Hepatocyte (in vitro differentiated cells): ENCODE measurements at regions not wholly inside any gene's neighbourhood (a gene's known extent, or its start where the extent isn't known, plus 50 kb on each side); places are given as distances from the start of the nearest gene placed in this dataset.

ENCODE experiments used
- DNase-seq: peaks from one replicate; pipeline ENCODE4 v3.0.0-alpha.2; 2016; ENCODE audit warnings: low spot score
- H2AFZ ChIP-seq: fragments of 200-600 bp; sonication (generic); 2 replicates; pipeline ENCODE4 v1.6.0; 2016; ENCODE audit warnings: antibody characterized with exemption, mild to moderate bottlenecking
- H3K27ac ChIP-seq: fragments of 200-600 bp; sonication (generic); 2 replicates; pipeline ENCODE4 v1.5.1; 2016; ENCODE audit warnings: mild to moderate bottlenecking
- H3K27me3 ChIP-seq: fragments of 200-600 bp; sonication (generic); 2 replicates; pipeline ENCODE4 v1.6.1; 2016
- H3K36me3 ChIP-seq: fragments of 200-600 bp; sonication (generic); replicated peaks from 2 replicates; pipeline ENCODE4 v1.5.1; 2016; ENCODE audit warnings: low read depth; ENCODE audit not compliant: insufficient read depth
- H3K4me1 ChIP-seq: fragments of 200-600 bp; sonication (generic); 2 replicates; pipeline ENCODE4 v1.5.1; 2016; ENCODE audit warnings: mild to moderate bottlenecking, moderate library complexity; ENCODE audit not compliant: insufficient read depth
- H3K4me2 ChIP-seq: fragments of 200-600 bp; sonication (generic); 2 replicates; pipeline ENCODE4 v1.6.0; 2016
- H3K4me3 ChIP-seq: fragments of 200-600 bp; sonication (generic); 2 replicates; pipeline ENCODE4 v1.5.1; 2016; ENCODE audit warnings: mild to moderate bottlenecking
- H3K79me2 ChIP-seq: fragments of 200-600 bp; sonication (generic); 2 replicates; pipeline ENCODE4 v1.6.0; 2017; ENCODE audit warnings: mild to moderate bottlenecking
- H3K9me2 ChIP-seq: fragments of 200-600 bp; sonication (generic); replicated peaks from 2 replicates; pipeline ENCODE4 v1.6.0; 2017; ENCODE audit warnings: mild to moderate bottlenecking; ENCODE audit not compliant: insufficient read depth
- H3K9me3 ChIP-seq: fragments of 200-600 bp; sonication (generic); 2 replicates; pipeline ENCODE4 v1.5.1; 2016; ENCODE audit warnings: low read depth, mild to moderate bottlenecking
- H4K20me1 ChIP-seq: fragments of 200-600 bp; sonication (generic); 2 replicates; pipeline ENCODE4 v1.6.0; 2016; ENCODE audit warnings: mild to moderate bottlenecking; ENCODE audit not compliant: insufficient read depth, poor library complexity, severe bottlenecking
- EZH2 ChIP-seq: fragments of 200-600 bp; sonication (generic); IDR thresholded peaks from 2 replicates; pipeline ENCODE4 v1.6.1; 2016; ENCODE audit warnings: antibody characterized with exemption, mild to moderate bottlenecking, borderline replicate concordance
- EZH2phosphoT487 ChIP-seq: fragments of 200-600 bp; sonication (generic); IDR thresholded peaks from one replicate; pipeline ENCODE4 v1.6.1; 2018; ENCODE audit warnings: antibody characterized with exemption, mild to moderate bottlenecking, low read depth, moderate library complexity; ENCODE audit not compliant: unreplicated experiment, severe bottlenecking
- WGBS: methylation state at CpG from one replicate; pipeline ENCODE4 v1.1.6; 2016; ENCODE audit warnings: low lambda C conversion rate; ENCODE audit errors: missing lambda C conversion rate; 5-methylcytosine and 5-hydroxymethylcytosine counted together
- TF ChIP-seq, protein P1 (sequence below): fragments of 200-600 bp; sonication (generic); IDR thresholded peaks from 2 replicates; pipeline ENCODE4 v1.5.1; 2016; ENCODE audit warnings: antibody characterized with exemption, mild to moderate bottlenecking; ENCODE audit not compliant: poor library complexity

GRCh38 chr2:16154501-16155280, 214.3 kb downstream of the MYCN start:
- Histone ChIP-seq H2AFZ (no peak overlapping the region), H3K27ac (no peak overlapping the region), H3K79me2 (no peaks in the 10 kb centered on the region), H3K4me3 (no peak overlapping the region), H3K36me3 (no peaks in the 10 kb centered on the region), H4K20me1 (no peaks in the 10 kb centered on the region), H3K27me3 (no peaks in the 10 kb centered on the region), H3K9me3 (no peaks in the 10 kb centered on the region), H3K4me1 (no peaks in the 10 kb centered on the region), H3K4me2 (no peak overlapping the region), H3K9me2 (no peaks in the 10 kb centered on the region)
- 85% methylated on average over 4 of the region's 4 CpGs for WGBS
- DNase-seq: no peak
- TF ChIP-seq EZH2 (no peak), EZH2phosphoT487 (no peak)
- TF ChIP-seq, protein P1, sequence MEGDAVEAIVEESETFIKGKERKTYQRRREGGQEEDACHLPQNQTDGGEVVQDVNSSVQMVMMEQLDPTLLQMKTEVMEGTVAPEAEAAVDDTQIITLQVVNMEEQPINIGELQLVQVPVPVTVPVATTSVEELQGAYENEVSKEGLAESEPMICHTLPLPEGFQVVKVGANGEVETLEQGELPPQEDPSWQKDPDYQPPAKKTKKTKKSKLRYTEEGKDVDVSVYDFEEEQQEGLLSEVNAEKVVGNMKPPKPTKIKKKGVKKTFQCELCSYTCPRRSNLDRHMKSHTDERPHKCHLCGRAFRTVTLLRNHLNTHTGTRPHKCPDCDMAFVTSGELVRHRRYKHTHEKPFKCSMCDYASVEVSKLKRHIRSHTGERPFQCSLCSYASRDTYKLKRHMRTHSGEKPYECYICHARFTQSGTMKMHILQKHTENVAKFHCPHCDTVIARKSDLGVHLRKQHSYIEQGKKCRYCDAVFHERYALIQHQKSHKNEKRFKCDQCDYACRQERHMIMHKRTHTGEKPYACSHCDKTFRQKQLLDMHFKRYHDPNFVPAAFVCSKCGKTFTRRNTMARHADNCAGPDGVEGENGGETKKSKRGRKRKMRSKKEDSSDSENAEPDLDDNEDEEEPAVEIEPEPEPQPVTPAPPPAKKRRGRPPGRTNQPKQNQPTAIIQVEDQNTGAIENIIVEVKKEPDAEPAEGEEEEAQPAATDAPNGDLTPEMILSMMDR: no peak

DNA sequence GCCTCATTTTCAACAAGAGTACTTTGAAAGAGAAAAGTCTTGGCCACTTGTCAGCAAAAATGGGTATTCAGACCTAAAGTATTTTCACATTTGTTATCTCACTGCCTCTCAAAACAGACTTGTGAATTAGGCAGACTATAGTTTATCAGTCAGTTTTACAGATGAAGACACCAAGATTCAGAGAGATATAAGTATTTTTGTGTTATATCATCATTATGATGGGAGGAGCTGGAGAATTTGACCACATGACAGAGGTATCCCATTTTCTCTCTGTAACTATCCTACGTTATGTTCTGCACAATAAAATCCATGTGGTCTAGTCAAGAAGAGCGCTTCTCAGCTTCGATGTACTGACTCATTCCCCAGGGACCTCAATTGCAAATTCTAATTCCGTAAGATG, 213.7 kb downstream of the MYCN start:
- no peak for DNase-seq
- Histone ChIP-seq H3K79me2 (no peaks in the 10 kb centered on the region), H3K9me2 (no peaks in the 10 kb centered on the region), H3K27ac (no peak overlapping the region), H3K27me3 (no peaks in the 10 kb centered on the region), H3K4me3 (no peak overlapping the region), H3K4me2 (no peak overlapping the region), H2AFZ (no peak overlapping the region), H3K9me3 (no peaks in the 10 kb centered on the region), H3K36me3 (no peaks in the 10 kb centered on the region), H3K4me1 (no peaks in the 10 kb centered on the region), H4K20me1 (no peaks in the 10 kb centered on the region)
- TF ChIP-seq, protein P1: no peak
- TF ChIP-seq EZH2 (no peak), EZH2phosphoT487 (no peak)
- WGBS: 93% methylated on average over 4 of the region's 4 CpGs

GRCh38 chr2:16153754-16154035, 213.3 kb downstream of the MYCN start:
- H3K79me2 ChIP-seq: no peaks in the 10 kb centered on the region
- H4K20me1 ChIP-seq: no peaks in the 10 kb centered on the region
- no peak overlapping the region for H3K4me2 ChIP-seq
- H3K4me1 ChIP-seq: no peaks in the 10 kb centered on the region
- no peaks in the 10 kb centered on the region for H3K27me3 ChIP-seq
- DNase-seq: no peak
- H3K36me3 ChIP-seq: no peaks in the 10 kb centered on the region
- no peaks in the 10 kb centered on the region for H3K9me2 ChIP-seq
- TF ChIP-seq EZH2phosphoT487: no peak
- no peak for TF ChIP-seq EZH2
- H2AFZ ChIP-seq: no peak overlapping the region
- H3K27ac ChIP-seq: no peak overlapping the region
- no peak overlapping the region for H3K4me3 ChIP-seq
- H3K9me3 ChIP-seq: no peaks in the 10 kb centered on the region

- WGBS: 71% methylated on average over 3 of the region's 3 CpGs
- H3K79me2 ChIP-seq: no peaks in the 10 kb centered on the region
- no peaks in the 10 kb centered on the region for H3K36me3 ChIP-seq
- no peak for DNase-seq
- no peak overlapping the region for H3K4me2 ChIP-seq
- no peaks in the 10 kb centered on the region for H3K9me2 ChIP-seq
- H3K9me3 ChIP-seq: no peaks in the 10 kb centered on the region
- no peak overlapping the region for H3K4me3 ChIP-seq
- no peak overlapping the region for H2AFZ ChIP-seq
- no peaks in the 10 kb centered on the region for H3K27me3 ChIP-seq
- no peak for TF ChIP-seq EZH2phosphoT487
- H4K20me1 ChIP-seq: no peaks in the 10 kb centered on the region
- H3K4me1 ChIP-seq: no peaks in the 10 kb centered on the region
- no peak overlapping the region for H3K27ac ChIP-seq
Measured at GRCh38 chr2:16152928-16153753, 212.8 kb downstream of the MYCN start.
